ENCODE measurements at regions not wholly inside any gene's neighbourhood (a gene's known extent, or its start where the extent isn't known, plus 50 kb on each side); places are given as distances from the start of the nearest gene placed in this dataset.

- Histone ChIP-seq H3K4me1 (ENCODE audit: control insufficient read depth in 1 of 2, insufficient read depth in 1 of 2, low read depth in 1 of 2, low read length in 1 of 2) (no peaks in the 10 kb centered on the region), H3K27ac (no peak overlapping the region)
These were observed 264.6 kb upstream of the TGFBR2 start for GRCh38 chr3:30341851-30342250.

GRCh38 chr3:30342318-30343060, 263.9 kb upstream of the TGFBR2 start:
- Histone ChIP-seq H3K9me3 (no peaks in the 10 kb centered on the region), H3K4me1 (ENCODE audit: control insufficient read depth in 1 of 2, insufficient read depth in 1 of 2, low read depth in 1 of 2, low read length in 1 of 2) (no peaks in the 10 kb centered on the region), H3K27ac (no peak overlapping the region), H3K27me3 (no peaks in the 10 kb centered on the region), H3K4me3 (ENCODE audit: low read depth in 1 of 2, low read length in 1 of 2) (no peak overlapping the region), H3K36me3 (no peaks in the 10 kb centered on the region)
- TF ChIP-seq, protein P1, sequence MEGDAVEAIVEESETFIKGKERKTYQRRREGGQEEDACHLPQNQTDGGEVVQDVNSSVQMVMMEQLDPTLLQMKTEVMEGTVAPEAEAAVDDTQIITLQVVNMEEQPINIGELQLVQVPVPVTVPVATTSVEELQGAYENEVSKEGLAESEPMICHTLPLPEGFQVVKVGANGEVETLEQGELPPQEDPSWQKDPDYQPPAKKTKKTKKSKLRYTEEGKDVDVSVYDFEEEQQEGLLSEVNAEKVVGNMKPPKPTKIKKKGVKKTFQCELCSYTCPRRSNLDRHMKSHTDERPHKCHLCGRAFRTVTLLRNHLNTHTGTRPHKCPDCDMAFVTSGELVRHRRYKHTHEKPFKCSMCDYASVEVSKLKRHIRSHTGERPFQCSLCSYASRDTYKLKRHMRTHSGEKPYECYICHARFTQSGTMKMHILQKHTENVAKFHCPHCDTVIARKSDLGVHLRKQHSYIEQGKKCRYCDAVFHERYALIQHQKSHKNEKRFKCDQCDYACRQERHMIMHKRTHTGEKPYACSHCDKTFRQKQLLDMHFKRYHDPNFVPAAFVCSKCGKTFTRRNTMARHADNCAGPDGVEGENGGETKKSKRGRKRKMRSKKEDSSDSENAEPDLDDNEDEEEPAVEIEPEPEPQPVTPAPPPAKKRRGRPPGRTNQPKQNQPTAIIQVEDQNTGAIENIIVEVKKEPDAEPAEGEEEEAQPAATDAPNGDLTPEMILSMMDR (IDR thresholded peaks at IDR 0.05), result no peak

More at GRCh38 chr3:30341851-30342250, 264.6 kb upstream of the TGFBR2 start:
- Histone ChIP-seq H3K27me3 (no peaks in the 10 kb centered on the region), H3K4me3 (ENCODE audit: low read depth in 1 of 2, low read length in 1 of 2) (no peak overlapping the region), H3K9me3 (no peaks in the 10 kb centered on the region), H3K36me3 (no peaks in the 10 kb centered on the region)
- TF ChIP-seq, protein P1 (IDR thresholded peaks at IDR 0.05), result no peak

DNA sequence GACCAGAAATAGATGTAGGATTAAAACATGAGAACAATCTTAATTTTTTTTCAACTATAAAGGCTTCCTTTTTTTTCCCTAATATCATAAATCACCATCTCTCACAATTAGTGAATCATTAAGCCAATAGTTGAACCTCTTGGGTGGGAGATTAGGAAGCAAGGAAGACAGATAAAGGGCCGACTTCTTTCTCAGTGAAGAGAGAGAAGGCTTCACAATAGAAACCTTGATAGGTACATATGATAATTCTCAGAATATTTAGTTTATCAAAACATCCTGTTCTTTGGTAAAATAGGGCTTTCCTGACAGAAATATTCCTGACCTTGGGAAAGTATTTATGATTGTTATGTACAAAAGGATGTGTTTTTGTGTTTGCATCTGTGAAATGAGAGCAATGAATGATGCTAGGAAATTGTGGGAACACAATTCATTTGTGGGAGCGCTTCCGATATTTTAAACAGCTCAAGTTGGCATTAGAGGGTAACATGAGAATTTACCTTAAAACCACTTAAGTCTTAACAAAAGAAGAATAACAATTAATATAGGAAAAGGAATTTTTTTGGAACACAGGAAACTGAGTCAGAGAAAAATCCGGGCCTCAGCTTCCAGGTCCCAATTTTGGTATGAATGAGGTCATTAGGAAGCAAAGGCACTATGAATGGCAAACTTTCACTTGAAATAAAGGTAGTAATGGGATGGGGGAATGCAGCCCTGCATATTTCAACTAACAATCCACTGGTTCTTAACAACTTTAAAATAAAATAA, 263.2 kb upstream of the TGFBR2 start:
- H3K27ac ChIP-seq, result no peak overlapping the region
- no peaks in the 10 kb centered on the region for H3K4me1 ChIP-seq (ENCODE audit: control insufficient read depth in 1 of 2, insufficient read depth in 1 of 2, low read depth in 1 of 2, low read length in 1 of 2)
- no peaks in the 10 kb centered on the region for H3K36me3 ChIP-seq
- TF ChIP-seq, protein P1 (IDR thresholded peaks at IDR 0.05), result no peak
- no peaks in the 10 kb centered on the region for H3K9me3 ChIP-seq
- H3K27me3 ChIP-seq, result no peaks in the 10 kb centered on the region
- no peak overlapping the region for H3K4me3 ChIP-seq (ENCODE audit: low read depth in 1 of 2, low read length in 1 of 2)

- Histone ChIP-seq H3K27me3 (no peaks in the 10 kb centered on the region), H3K9me3 (no peaks in the 10 kb centered on the region), H3K4me3 (ENCODE audit: low read depth in 1 of 2, low read length in 1 of 2) (no peak overlapping the region), H3K36me3 (no peaks in the 10 kb centered on the region), H3K27ac (no peak overlapping the region), H3K4me1 (ENCODE audit: control insufficient read depth in 1 of 2, insufficient read depth in 1 of 2, low read depth in 1 of 2, low read length in 1 of 2) (no peaks in the 10 kb centered on the region)
- TF ChIP-seq, protein P1 (IDR thresholded peaks at IDR 0.05), result no peak
These were observed 262.5 kb upstream of the TGFBR2 start for GRCh38 chr3:30343861-30344260.

DNA sequence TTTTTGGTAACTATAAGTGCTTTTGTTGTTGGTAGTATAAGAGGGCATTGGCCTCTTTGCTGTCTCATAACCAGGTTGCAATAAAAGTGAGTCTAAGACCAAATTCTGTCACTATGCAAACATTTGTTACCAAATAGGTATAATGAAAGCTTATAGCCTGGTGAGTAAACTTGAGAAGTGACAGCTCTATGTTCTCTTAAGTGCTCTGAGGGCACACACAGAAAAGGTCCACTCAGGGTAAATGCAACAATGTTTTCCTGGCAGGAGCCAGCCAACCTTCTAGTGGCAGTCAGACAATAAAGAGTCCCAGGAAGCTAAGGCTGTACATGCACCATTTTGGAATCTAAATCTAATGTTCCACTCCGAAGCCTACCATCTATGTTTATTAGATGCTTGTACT, 262.1 kb upstream of the TGFBR2 start:
- Histone ChIP-seq H3K4me3 (ENCODE audit: low read depth in 1 of 2, low read length in 1 of 2) (no peak overlapping the region), H3K27ac (no peak overlapping the region), H3K27me3 (no peaks in the 10 kb centered on the region), H3K9me3 (no peaks in the 10 kb centered on the region), H3K4me1 (ENCODE audit: control insufficient read depth in 1 of 2, insufficient read depth in 1 of 2, low read depth in 1 of 2, low read length in 1 of 2) (no peaks in the 10 kb centered on the region), H3K36me3 (no peaks in the 10 kb centered on the region)
- TF ChIP-seq, protein P1 (IDR thresholded peaks at IDR 0.05), result no peak
